ENCODE measurements at regions not wholly inside any gene's neighbourhood (a gene's known extent, or its start where the extent isn't known, plus 50 kb on each side); places are given as distances from the start of the nearest gene placed in this dataset.

- TF ChIP-seq REST (IDR thresholded peaks at IDR 0.05; ENCODE audit: insufficient read depth in 1 of 2, low read depth in 2 of 2, low read length in 2 of 2) = no peak
- TF ChIP-seq TAF1 (IDR thresholded peaks at IDR 0.05; ENCODE audit: borderline replicate concordance, insufficient read depth, low read length) = no peak
- no peak for TF ChIP-seq SIN3A (IDR thresholded peaks at IDR 0.05; ENCODE audit: borderline replicate concordance, insufficient read depth, low read length)
Observed at GRCh38 chr10:3239066-3239919, 66.7 kb upstream of the PITRM1 start.
